ENCODE measurements at regions not wholly inside any gene's neighbourhood (a gene's known extent, or its start where the extent isn't known, plus 50 kb on each side); places are given as distances from the start of the nearest gene placed in this dataset.

GRCh38 chr11:11169715-11170351 is 183.2 kb downstream of the CSNK2A3 start:
- H3K27me3 ChIP-seq (replicated peaks; ENCODE audit: insufficient read depth) = no peaks in the 10 kb centered on the region
- H3K9me3 ChIP-seq = no peaks in the 10 kb centered on the region
- H3K4me1 ChIP-seq (ENCODE audit: control insufficient read depth in 1 of 2, low read depth in 2 of 2) = peaks cover 12 to 19% of the 10 kb centered on the region in 2 donors
- no peak for ATAC-seq (ENCODE audit: insufficient number of reproducible peaks, low FRiP score, low read depth)
- no peak overlapping the region for H3K4me3 ChIP-seq
- no peaks in the 10 kb centered on the region for H3K36me3 ChIP-seq
- TF ChIP-seq, protein P1, sequence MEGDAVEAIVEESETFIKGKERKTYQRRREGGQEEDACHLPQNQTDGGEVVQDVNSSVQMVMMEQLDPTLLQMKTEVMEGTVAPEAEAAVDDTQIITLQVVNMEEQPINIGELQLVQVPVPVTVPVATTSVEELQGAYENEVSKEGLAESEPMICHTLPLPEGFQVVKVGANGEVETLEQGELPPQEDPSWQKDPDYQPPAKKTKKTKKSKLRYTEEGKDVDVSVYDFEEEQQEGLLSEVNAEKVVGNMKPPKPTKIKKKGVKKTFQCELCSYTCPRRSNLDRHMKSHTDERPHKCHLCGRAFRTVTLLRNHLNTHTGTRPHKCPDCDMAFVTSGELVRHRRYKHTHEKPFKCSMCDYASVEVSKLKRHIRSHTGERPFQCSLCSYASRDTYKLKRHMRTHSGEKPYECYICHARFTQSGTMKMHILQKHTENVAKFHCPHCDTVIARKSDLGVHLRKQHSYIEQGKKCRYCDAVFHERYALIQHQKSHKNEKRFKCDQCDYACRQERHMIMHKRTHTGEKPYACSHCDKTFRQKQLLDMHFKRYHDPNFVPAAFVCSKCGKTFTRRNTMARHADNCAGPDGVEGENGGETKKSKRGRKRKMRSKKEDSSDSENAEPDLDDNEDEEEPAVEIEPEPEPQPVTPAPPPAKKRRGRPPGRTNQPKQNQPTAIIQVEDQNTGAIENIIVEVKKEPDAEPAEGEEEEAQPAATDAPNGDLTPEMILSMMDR (IDR thresholded peaks at IDR 0.05) = no peak
- DNase-seq (ENCODE audit: low spot score) = no peak
- H3K27ac ChIP-seq = no peak overlapping the region

DNA sequence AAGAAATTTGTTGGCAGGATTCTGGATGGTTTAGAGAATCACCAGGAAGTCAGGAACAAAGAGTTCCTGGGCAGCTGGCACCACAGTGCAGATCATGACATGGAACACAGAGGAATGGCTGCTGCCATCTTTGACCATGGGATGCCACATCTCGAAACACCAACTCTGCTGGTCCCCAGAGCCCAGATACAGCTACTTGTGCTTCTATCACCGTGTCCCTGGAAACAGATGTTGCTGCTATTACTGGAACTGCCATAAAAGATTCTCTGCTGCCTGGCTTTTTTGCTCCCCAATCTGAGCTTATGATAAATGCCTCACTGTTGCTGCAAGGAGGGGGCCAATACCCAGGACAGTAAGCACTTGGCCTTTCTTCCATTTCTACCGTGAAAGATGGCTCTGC is 185.2 kb downstream of the CSNK2A3 start:
- ATAC-seq (ENCODE audit: insufficient number of reproducible peaks, low FRiP score, low read depth) (no peak), DNase-seq (ENCODE audit: low spot score) (no peak)
- Histone ChIP-seq H3K9me3 (no peaks in the 10 kb centered on the region), H3K4me1 (ENCODE audit: control insufficient read depth in 1 of 2, low read depth in 2 of 2) (peaks cover 12 to 33% of the 10 kb centered on the region in 2 donors), H3K27me3 (replicated peaks; ENCODE audit: insufficient read depth) (no peaks in the 10 kb centered on the region), H3K4me3 (no peak overlapping the region), H3K36me3 (no peaks in the 10 kb centered on the region), H3K27ac (no peak overlapping the region)
- TF ChIP-seq, protein P1 (IDR thresholded peaks at IDR 0.05) = no peak

DNA sequence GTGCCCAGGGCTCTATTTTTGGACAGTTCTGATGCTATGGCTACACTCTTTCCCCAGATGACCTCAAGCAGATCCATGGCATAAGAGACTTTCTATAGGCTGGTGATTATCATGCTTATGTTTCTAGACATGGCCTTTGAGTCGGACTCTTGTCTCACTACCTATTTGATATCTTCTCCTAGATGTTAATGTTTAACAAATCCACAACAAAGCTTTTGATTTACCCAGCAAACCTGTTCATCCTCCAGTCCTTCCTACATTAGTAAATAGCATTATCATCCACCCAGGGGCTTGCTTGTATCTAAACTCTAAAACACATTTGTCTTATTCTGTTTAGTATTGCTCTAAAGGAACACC is 188.7 kb downstream of the CSNK2A3 start:
- ATAC-seq (ENCODE audit: insufficient number of reproducible peaks, low FRiP score, low read depth) (no peak), DNase-seq (ENCODE audit: low spot score) (no peak)
- H3K36me3 ChIP-seq = no peaks in the 10 kb centered on the region
- H3K27me3 ChIP-seq (replicated peaks; ENCODE audit: insufficient read depth) = no peaks in the 10 kb centered on the region
- no peaks in the 10 kb centered on the region for H3K9me3 ChIP-seq
- no peak overlapping the region for H3K4me3 ChIP-seq
- H3K27ac ChIP-seq = no peak overlapping the region
- H3K4me1 ChIP-seq (ENCODE audit: control insufficient read depth in 1 of 2, low read depth in 2 of 2) = peaks cover 0 to 14% of the 10 kb centered on the region in 2 donors
- TF ChIP-seq, protein P1 (IDR thresholded peaks at IDR 0.05) = no peak

- H3K4me1 ChIP-seq (ENCODE audit: control insufficient read depth in 1 of 2, low read depth in 2 of 2) = peaks cover 0 to 14% of the 10 kb centered on the region in 2 donors
- no peak overlapping the region for H3K4me3 ChIP-seq
- H3K36me3 ChIP-seq = no peaks in the 10 kb centered on the region
- TF ChIP-seq, protein P1 (IDR thresholded peaks at IDR 0.05) = no peak
- H3K27me3 ChIP-seq (replicated peaks; ENCODE audit: insufficient read depth) = no peaks in the 10 kb centered on the region
- ATAC-seq (ENCODE audit: insufficient number of reproducible peaks, low FRiP score, low read depth) = no peak
- H3K9me3 ChIP-seq = no peaks in the 10 kb centered on the region
- H3K27ac ChIP-seq = no peak overlapping the region
- no peak for DNase-seq (ENCODE audit: low spot score)
Observed at GRCh38 chr11:11163669-11164333, 189.2 kb downstream of the CSNK2A3 start.

GRCh38 chr11:11163236-11163635 is 189.8 kb downstream of the CSNK2A3 start:
- H3K4me1 ChIP-seq (ENCODE audit: control insufficient read depth in 1 of 2, low read depth in 2 of 2) = peaks cover 0 to 14% of the 10 kb centered on the region in 2 donors
- TF ChIP-seq, protein P1 (IDR thresholded peaks at IDR 0.05) = peak; percentile 31
- ATAC-seq (ENCODE audit: insufficient number of reproducible peaks, low FRiP score, low read depth) (no peak), DNase-seq (ENCODE audit: low spot score) (no peak)
- H3K27ac ChIP-seq = no peak overlapping the region
- no peak overlapping the region for H3K4me3 ChIP-seq
- no peaks in the 10 kb centered on the region for H3K36me3 ChIP-seq
- no peaks in the 10 kb centered on the region for H3K9me3 ChIP-seq
- no peaks in the 10 kb centered on the region for H3K27me3 ChIP-seq (replicated peaks; ENCODE audit: insufficient read depth)
